ENCODE measurements at regions not wholly inside any gene's neighbourhood (a gene's known extent, or its start where the extent isn't known, plus 50 kb on each side); places are given as distances from the start of the nearest gene placed in this dataset.

- 85% methylated on average over 7 of the region's 8 CpGs for whole genome bisulfite sequencing
- DNase-seq (ENCODE audit: extremely low spot score) = no peak
- TF ChIP-seq CTCF (IDR thresholded peaks at IDR 0.05) (no peak), EP300 (IDR thresholded peaks at IDR 0.05) (no peak), POLR2A (IDR thresholded peaks at IDR 0.05; ENCODE audit: low read depth) (no peak), POLR2AphosphoS5 (IDR thresholded peaks at IDR 0.05) (no peak)
- Histone ChIP-seq H3K4me1 (peaks cover 0 to 15% (median 5%) of the 10 kb centered on the region in 4 donors), H3K36me3 (no peaks in the 10 kb centered on the region), H3K27ac (replicated peaks in 1 of 4) (no peak overlapping the region), H3K27me3 (no peaks in the 10 kb centered on the region), H3K9me3 (no peaks in the 10 kb centered on the region), H3K4me3 (no peak overlapping the region)
- intact Hi-C loops (cut with DNase I) = no loop called here
Measured at GRCh38 chr10:43880160-43880559, 231.5 kb upstream of the ZNF32 start.

GRCh38 chr10:43879742-43880141, 231.1 kb upstream of the ZNF32 start:
- peaks cover 0 to 15% (median 5%) of the 10 kb centered on the region in 4 donors for H3K4me1 ChIP-seq
- no peak overlapping the region for H3K27ac ChIP-seq (replicated peaks in 1 of 4)
- intact Hi-C loops (cut with DNase I) = no loop called here
- no peaks in the 10 kb centered on the region for H3K9me3 ChIP-seq
- H3K36me3 ChIP-seq = no peaks in the 10 kb centered on the region
- no peak for DNase-seq (ENCODE audit: extremely low spot score)
- no peaks in the 10 kb centered on the region for H3K27me3 ChIP-seq
- 75% methylated on average over 6 of the region's 12 CpGs for WGBS
- no peak overlapping the region for H3K4me3 ChIP-seq
- TF ChIP-seq POLR2A (IDR thresholded peaks at IDR 0.05; ENCODE audit: low read depth) (no peak), EP300 (IDR thresholded peaks at IDR 0.05) (no peak), CTCF (IDR thresholded peaks at IDR 0.05) (no peak), POLR2AphosphoS5 (IDR thresholded peaks at IDR 0.05) (no peak)

GRCh38 chr10:43879162-43879561, 230.5 kb upstream of the ZNF32 start:
- H3K4me1 ChIP-seq = peaks cover 0 to 15% (median 5%) of the 10 kb centered on the region in 4 donors
- H3K4me3 ChIP-seq = no peak overlapping the region
- no peaks in the 10 kb centered on the region for H3K9me3 ChIP-seq
- intact Hi-C loops (cut with DNase I) = no loop called here
- DNase-seq (ENCODE audit: extremely low spot score) = no peak
- 95% methylated on average over 7 of the region's 7 CpGs for WGBS
- H3K36me3 ChIP-seq = no peaks in the 10 kb centered on the region
- no peak for TF ChIP-seq POLR2AphosphoS5 (IDR thresholded peaks at IDR 0.05)
- H3K27ac ChIP-seq (replicated peaks in 1 of 4) = peak overlapping the region in 3 of 4 donors; percentile 26 to 31 (median 27)
- no peaks in the 10 kb centered on the region for H3K27me3 ChIP-seq

GRCh38 chr10:43878386-43878785, 229.7 kb upstream of the ZNF32 start:
- TF ChIP-seq POLR2A (IDR thresholded peaks at IDR 0.05; ENCODE audit: low read depth) (no peak), POLR2AphosphoS5 (IDR thresholded peaks at IDR 0.05) (peak in 1 of 2 donors; percentile 16)
- H3K9me3 ChIP-seq = no peaks in the 10 kb centered on the region
- H3K4me1 ChIP-seq = peaks cover 0 to 15% (median 5%) of the 10 kb centered on the region in 4 donors
- H3K36me3 ChIP-seq = no peaks in the 10 kb centered on the region
- no peaks in the 10 kb centered on the region for H3K27me3 ChIP-seq
- DNase-seq (ENCODE audit: extremely low spot score) = no peak
- WGBS = 56% methylated on average over 5 of the region's 10 CpGs
- no peak overlapping the region for H3K4me3 ChIP-seq
- H3K27ac ChIP-seq (replicated peaks in 1 of 4) = peak overlapping the region in 3 of 4 donors; percentile 26 to 31 (median 27)
- intact Hi-C loops (cut with DNase I) = no loop called here

GRCh38 chr10:43876976-43877375, 228.3 kb upstream of the ZNF32 start:
- TF ChIP-seq POLR2A (IDR thresholded peaks at IDR 0.05; ENCODE audit: low read depth) (no peak), EP300 (IDR thresholded peaks at IDR 0.05) (no peak), CTCF (IDR thresholded peaks at IDR 0.05) (no peak), POLR2AphosphoS5 (IDR thresholded peaks at IDR 0.05) (no peak)

GRCh38 chr10:43874984-43875383, 226.3 kb upstream of the ZNF32 start:
- intact Hi-C loops (cut with DNase I) = no loop called here
- TF ChIP-seq POLR2A (IDR thresholded peaks at IDR 0.05; ENCODE audit: low read depth) = no peak
- no peak for TF ChIP-seq CTCF (IDR thresholded peaks at IDR 0.05)
- TF ChIP-seq POLR2AphosphoS5 (IDR thresholded peaks at IDR 0.05) = no peak
- no peak for TF ChIP-seq EP300 (IDR thresholded peaks at IDR 0.05)
- Histone ChIP-seq H3K9me3 (no peaks in the 10 kb centered on the region), H3K4me3 (no peak overlapping the region), H3K27ac (replicated peaks in 1 of 4) (no peak overlapping the region), H3K27me3 (no peaks in the 10 kb centered on the region), H3K36me3 (no peaks in the 10 kb centered on the region), H3K4me1 (peaks cover 0 to 15% (median 11%) of the 10 kb centered on the region in 4 donors)
- WGBS = 84% methylated on average over 10 of the region's 10 CpGs
- no peak for DNase-seq (ENCODE audit: extremely low spot score)

More at GRCh38 chr10:43876976-43877375, 228.3 kb upstream of the ZNF32 start:
- no peaks in the 10 kb centered on the region for H3K9me3 ChIP-seq
- peaks cover 0 to 15% (median 5%) of the 10 kb centered on the region in 4 donors for H3K4me1 ChIP-seq
- 90% methylated on average over 7 of the region's 7 CpGs for WGBS
- H3K4me3 ChIP-seq = no peak overlapping the region
- no peaks in the 10 kb centered on the region for H3K36me3 ChIP-seq
- intact Hi-C loops (cut with DNase I) = no loop called here
- H3K27me3 ChIP-seq = no peaks in the 10 kb centered on the region
- no peak for DNase-seq (ENCODE audit: extremely low spot score)
- no peak overlapping the region for H3K27ac ChIP-seq (replicated peaks in 1 of 4)
